Left lung (tissue), 4 donors: ENCODE measurements at regions not wholly inside any gene's neighbourhood (a gene's known extent, or its start where the extent isn't known, plus 50 kb on each side); places are given as distances from the start of the nearest gene placed in this dataset.

Experiments used
- ATAC-seq: fragments of 200-7000 bp; cut with Tn5 transposase; one replicate; pipeline ENCODE4 v1.9.1; 2020; ENCODE audit warnings: moderate library complexity
- DNase-seq, 4 donors: peaks; one replicate each; pipeline ENCODE4 v3.0.0-alpha.2; 2013 to 2020
- H3K27ac ChIP-seq, 2 donors: fragments of 200-600 bp; sonication (generic) in 1 of 2; one replicate each; pipeline versions ENCODE4 v1.5.0 to v1.8.0; 2020 to 2021
- H3K27me3 ChIP-seq, 2 donors: fragments of 200-600 bp; sonication (generic) in 1 of 2; one replicate each; pipeline versions ENCODE4 v1.5.0 to v1.8.0; 2020 to 2021
- H3K36me3 ChIP-seq, 2 donors: fragments of 200-600 bp; sonication (generic) in 1 of 2; one replicate each; pipeline versions ENCODE4 v1.5.0 to v1.8.0; 2020 to 2021
- H3K4me1 ChIP-seq, 2 donors: fragments of 200-600 bp; one replicate each; pipeline ENCODE4 v1.8.0; 2021
- H3K4me3 ChIP-seq, 2 donors: fragments of 200-600 bp; sonication (generic) in 1 of 2; one replicate each; pipeline versions ENCODE4 v1.5.0 to v1.8.0; 2020 to 2021; ENCODE audit warnings: mild to moderate bottlenecking in 1 of 2
- H3K9me3 ChIP-seq, 2 donors: fragments of 200-600 bp; sonication (generic) in 1 of 2; one replicate each; pipeline versions ENCODE4 v1.5.0 to v1.8.0; 2020 to 2021
- CTCF ChIP-seq, 2 donors: fragments of 200-600 bp; sonication (generic) in 1 of 2; IDR thresholded peaks; one replicate each; pipeline versions ENCODE4 v1.5.0 to v1.8.0; 2021; ENCODE audit warnings: antibody characterized with exemption in 2 of 2
- intact Hi-C, 2 donors: fragments of 100-400 bp; cut with DNase I; formaldehyde crosslinking; loops; one replicate each; pipeline versions ENCODE4 v1.11.2 to v1.14.2; 2022
- donor health status: DM: no; HTN: yes; CAD: no.
- donor health status: DM: no; HTN: no; CAD: no.

- DNase-seq, result no peak
- no peaks in the 10 kb centered on the region for H3K9me3 ChIP-seq
- intact Hi-C loops, result no loop called here
Observed at GRCh38 chr10:108104551-108105156, 940.1 kb upstream of the SORCS1 start.

DNA sequence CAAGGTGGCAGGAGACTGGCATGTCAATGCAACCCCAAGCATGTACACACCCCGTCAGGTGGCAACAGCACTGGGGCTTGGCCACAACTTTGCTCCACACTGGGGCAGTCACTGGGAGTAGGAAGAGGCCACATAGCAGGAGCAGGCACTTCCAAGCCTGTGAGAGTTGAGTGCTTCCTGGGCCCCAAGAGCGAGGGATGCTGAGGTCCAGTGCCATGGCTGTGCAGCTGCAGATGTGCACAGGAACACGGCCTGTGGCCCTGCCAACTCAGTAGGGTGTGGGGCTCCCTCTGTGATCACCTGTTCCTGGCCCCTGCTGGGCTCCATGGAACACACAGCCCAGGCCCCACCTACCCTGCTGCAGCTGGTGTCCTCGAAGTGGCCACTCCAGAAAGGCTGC lies 932.8 kb upstream of the SORCS1 start:
- intact Hi-C loops, result no loop called here
- Histone ChIP-seq H3K9me3 (no peaks in the 10 kb centered on the region), H3K4me3 (no peak overlapping the region), H3K4me1 (no peaks in the 10 kb centered on the region), H3K27ac (no peak overlapping the region), H3K27me3 (no peaks in the 10 kb centered on the region), H3K36me3 (no peaks in the 10 kb centered on the region)
- DNase-seq, result peak in 1 of 4 donors; percentile 30
- ATAC-seq, result no peak
- no peak for TF ChIP-seq CTCF (IDR thresholded peaks at IDR 0.05)

More at GRCh38 chr10:108104551-108105156, 940.1 kb upstream of the SORCS1 start:
- H3K4me1 ChIP-seq, result no peaks in the 10 kb centered on the region
- no peaks in the 10 kb centered on the region for H3K27me3 ChIP-seq
- TF ChIP-seq CTCF (IDR thresholded peaks at IDR 0.05), result no peak
- no peak overlapping the region for H3K27ac ChIP-seq
- no peak for ATAC-seq
- no peaks in the 10 kb centered on the region for H3K36me3 ChIP-seq
- H3K4me3 ChIP-seq, result no peak overlapping the region

DNA sequence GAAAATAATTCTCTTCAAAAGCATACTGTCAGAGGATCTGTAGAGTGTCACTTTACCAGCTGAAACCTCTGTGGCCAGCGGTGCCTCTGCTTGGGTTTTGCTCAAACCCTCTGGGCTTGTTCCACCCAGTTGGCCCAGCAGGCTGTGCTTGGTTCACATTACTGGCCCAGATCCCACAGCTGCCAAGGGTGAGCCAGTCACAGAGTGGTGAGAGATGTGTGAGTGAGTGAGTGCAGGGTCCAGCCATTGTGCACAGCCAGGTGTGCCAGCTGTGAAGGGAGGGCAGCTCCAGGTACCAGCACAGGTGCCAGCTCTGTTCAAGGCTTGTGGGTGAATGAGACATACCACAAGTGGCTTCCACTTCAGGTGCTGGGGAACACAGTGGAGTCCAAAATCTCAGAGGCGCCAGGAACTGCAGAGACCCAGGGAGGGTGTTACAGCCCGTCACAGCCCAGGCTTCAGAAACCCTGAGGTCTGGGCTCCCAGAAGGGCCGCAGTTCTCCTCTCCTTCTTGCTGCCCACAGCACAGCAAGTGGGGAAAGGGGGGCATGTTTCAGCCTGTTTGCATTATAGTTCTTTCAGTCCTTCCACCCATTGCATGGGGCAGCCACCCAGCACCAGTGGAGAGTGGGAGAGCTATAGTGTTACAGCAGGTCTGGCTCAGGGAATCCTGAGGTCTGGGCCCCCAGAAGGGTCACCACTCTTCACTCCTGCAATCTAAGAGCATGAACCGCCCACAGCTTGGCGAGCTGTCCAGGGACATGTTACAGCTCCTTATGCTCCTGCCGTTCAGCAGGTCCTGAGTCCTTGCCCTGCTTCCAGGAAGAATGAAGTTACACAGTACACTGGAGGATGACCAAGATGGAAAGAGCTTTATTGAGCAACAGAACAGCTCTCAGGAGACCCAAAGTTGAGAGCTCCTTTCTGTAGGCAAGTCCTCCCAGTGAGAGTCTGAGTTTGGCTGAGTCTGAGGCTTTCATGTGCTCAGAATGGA lies 931.7 kb upstream of the SORCS1 start:
- H3K27me3 ChIP-seq, result no peaks in the 10 kb centered on the region
- intact Hi-C loops, result no loop called here

GRCh38 chr10:108090476-108091215 lies 926.1 kb upstream of the SORCS1 start:
- no peaks in the 10 kb centered on the region for H3K4me1 ChIP-seq
- no peak overlapping the region for H3K4me3 ChIP-seq
- H3K9me3 ChIP-seq, result no peaks in the 10 kb centered on the region
- DNase-seq, result peak in 1 of 4 donors; percentile 11
- TF ChIP-seq CTCF (IDR thresholded peaks at IDR 0.05), result no peak
- no peaks in the 10 kb centered on the region for H3K36me3 ChIP-seq
- H3K27me3 ChIP-seq, result no peaks in the 10 kb centered on the region
- H3K27ac ChIP-seq, result no peak overlapping the region
- no peak for ATAC-seq
- intact Hi-C loops, result no loop called here

More for the DNA sequence above, 931.7 kb upstream of the SORCS1 start:
- TF ChIP-seq CTCF (IDR thresholded peaks at IDR 0.05), result no peak
- H3K36me3 ChIP-seq, result no peaks in the 10 kb centered on the region
- H3K4me1 ChIP-seq, result no peaks in the 10 kb centered on the region
- peak in 1 of 4 donors; percentile 45 for DNase-seq
- ATAC-seq, result no peak
- H3K27ac ChIP-seq, result no peak overlapping the region
- no peaks in the 10 kb centered on the region for H3K9me3 ChIP-seq
- H3K4me3 ChIP-seq, result no peak overlapping the region
